ENCODE measurements at regions not wholly inside any gene's neighbourhood (a gene's known extent, or its start where the extent isn't known, plus 50 kb on each side); places are given as distances from the start of the nearest gene placed in this dataset.

DNA sequence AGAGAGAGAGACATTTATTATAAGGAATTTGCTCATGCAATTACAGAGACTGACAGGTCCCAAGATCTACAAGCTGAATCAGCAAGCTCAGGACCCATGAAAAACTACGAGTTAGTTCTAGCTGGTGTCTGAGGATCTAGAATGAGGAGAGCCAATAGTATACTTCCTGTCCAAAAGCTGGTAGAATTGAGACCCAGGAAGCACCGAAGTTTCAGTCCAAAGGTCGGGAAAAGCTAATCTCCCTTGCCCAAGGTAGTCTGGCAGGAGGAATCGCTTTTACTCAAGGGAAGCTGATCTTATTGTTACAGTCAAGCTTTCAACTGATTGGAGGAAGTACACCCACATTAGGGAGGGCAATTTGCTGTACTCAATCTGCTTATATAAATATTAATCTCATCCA lies 389.6 kb downstream of the ADCYAP1 start:
- no peak overlapping the region for H3K4me3 ChIP-seq (ENCODE audit: low read depth, low read length)
- no peak for DNase-seq (ENCODE audit: low read depth)
- TF ChIP-seq MYC (IDR thresholded peaks at IDR 0.05; ENCODE audit: low read depth, low read length), result no peak
- no peak for TF ChIP-seq POLR2A (IDR thresholded peaks at IDR 0.05; ENCODE audit: extremely low read depth, insufficient read length)
- TF ChIP-seq, protein P1, sequence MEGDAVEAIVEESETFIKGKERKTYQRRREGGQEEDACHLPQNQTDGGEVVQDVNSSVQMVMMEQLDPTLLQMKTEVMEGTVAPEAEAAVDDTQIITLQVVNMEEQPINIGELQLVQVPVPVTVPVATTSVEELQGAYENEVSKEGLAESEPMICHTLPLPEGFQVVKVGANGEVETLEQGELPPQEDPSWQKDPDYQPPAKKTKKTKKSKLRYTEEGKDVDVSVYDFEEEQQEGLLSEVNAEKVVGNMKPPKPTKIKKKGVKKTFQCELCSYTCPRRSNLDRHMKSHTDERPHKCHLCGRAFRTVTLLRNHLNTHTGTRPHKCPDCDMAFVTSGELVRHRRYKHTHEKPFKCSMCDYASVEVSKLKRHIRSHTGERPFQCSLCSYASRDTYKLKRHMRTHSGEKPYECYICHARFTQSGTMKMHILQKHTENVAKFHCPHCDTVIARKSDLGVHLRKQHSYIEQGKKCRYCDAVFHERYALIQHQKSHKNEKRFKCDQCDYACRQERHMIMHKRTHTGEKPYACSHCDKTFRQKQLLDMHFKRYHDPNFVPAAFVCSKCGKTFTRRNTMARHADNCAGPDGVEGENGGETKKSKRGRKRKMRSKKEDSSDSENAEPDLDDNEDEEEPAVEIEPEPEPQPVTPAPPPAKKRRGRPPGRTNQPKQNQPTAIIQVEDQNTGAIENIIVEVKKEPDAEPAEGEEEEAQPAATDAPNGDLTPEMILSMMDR (IDR thresholded peaks at IDR 0.05; ENCODE audit: low read depth, low read length), result no peak
- TF ChIP-seq, protein P2, sequence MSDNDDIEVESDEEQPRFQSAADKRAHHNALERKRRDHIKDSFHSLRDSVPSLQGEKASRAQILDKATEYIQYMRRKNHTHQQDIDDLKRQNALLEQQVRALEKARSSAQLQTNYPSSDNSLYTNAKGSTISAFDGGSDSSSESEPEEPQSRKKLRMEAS (IDR thresholded peaks at IDR 0.05; ENCODE audit: low read depth, low read length), result no peak

DNA sequence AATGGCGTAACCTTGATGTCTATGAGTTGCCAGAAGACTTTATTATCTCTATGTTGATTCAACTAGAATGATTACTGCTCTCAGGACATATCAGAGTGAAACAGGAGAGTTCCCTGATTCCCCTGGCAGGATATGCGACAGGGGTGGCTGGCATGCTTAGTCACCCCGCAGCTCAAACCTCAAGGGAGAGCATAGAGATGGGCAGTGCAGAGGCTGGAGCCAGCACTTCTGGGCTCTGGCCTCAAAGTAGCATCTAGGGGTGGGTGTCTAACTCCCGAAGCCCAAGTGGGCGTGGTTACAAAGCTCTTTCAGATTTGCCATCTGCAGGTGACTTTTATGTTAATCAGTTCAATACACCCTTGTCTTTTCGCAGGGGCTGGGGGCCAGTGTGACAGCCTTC lies 391.6 kb downstream of the ADCYAP1 start:
- TF ChIP-seq, protein P1 (IDR thresholded peaks at IDR 0.05; ENCODE audit: low read depth, low read length), result no peak
- TF ChIP-seq MYC (IDR thresholded peaks at IDR 0.05; ENCODE audit: low read depth, low read length) (no peak), POLR2A (IDR thresholded peaks at IDR 0.05; ENCODE audit: extremely low read depth, insufficient read length) (no peak)
- TF ChIP-seq, protein P2 (IDR thresholded peaks at IDR 0.05; ENCODE audit: low read depth, low read length), result no peak
- H3K4me3 ChIP-seq (ENCODE audit: low read depth, low read length), result no peak overlapping the region
- peak; percentile 2 for DNase-seq (ENCODE audit: low read depth)

DNA sequence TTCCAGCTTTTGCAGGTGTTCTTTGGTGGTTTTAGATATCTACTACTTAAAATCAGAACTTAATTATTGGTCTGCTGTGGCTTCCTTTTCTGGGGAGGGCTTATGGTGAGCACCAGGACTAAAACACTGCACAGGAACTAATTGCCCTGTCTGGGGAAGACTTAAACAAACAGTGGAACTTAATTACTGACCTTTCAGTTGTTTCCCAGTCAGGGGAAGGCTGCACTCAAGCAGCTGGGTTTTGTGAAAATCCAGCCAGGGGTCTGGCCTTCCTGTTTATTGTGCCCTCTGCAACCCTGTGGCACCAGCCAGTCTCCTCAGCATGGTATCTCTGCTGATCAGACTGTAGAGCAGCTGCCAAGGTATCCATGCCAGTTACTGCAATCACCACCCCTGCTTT lies 398.2 kb downstream of the ADCYAP1 start:
- no peak for TF ChIP-seq MYC (IDR thresholded peaks at IDR 0.05; ENCODE audit: low read depth, low read length)
- no peak for TF ChIP-seq POLR2A (IDR thresholded peaks at IDR 0.05; ENCODE audit: extremely low read depth, insufficient read length)
- TF ChIP-seq, protein P1 (IDR thresholded peaks at IDR 0.05; ENCODE audit: low read depth, low read length), result no peak
- TF ChIP-seq, protein P2 (IDR thresholded peaks at IDR 0.05; ENCODE audit: low read depth, low read length), result no peak
- no peak overlapping the region for H3K4me3 ChIP-seq (ENCODE audit: low read depth, low read length)
- DNase-seq (ENCODE audit: low read depth), result no peak

DNA sequence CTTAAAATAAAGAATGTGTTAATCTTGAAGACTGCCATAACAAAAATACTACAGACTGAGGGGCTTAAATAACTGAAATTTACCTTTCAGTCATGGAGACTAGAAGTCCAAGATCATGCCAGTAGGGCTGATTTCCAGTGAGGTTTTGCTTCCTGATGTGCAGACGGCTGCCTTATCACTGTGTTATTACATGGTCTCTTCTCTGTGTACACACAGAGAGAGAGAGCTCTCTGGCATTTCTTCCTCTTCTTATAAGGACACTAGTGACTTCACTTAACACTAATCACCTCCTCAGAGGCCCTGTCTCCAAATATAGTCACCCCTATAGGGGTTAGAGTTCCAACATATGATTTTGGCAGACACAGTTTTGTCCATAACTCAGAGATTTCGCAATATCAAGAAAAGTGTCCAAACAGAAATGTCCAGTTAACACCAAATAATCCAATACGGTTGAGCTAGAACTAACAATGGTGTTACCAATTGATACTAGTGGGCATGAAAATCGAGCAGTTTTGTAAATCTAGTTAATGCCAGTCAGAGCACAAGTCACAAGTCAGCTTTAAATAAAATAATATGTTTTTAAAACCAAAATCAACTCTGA lies 399.8 kb downstream of the ADCYAP1 start:
- TF ChIP-seq POLR2A (IDR thresholded peaks at IDR 0.05; ENCODE audit: extremely low read depth, insufficient read length), result no peak
- TF ChIP-seq, protein P2 (IDR thresholded peaks at IDR 0.05; ENCODE audit: low read depth, low read length), result no peak
- no peak for TF ChIP-seq MYC (IDR thresholded peaks at IDR 0.05; ENCODE audit: low read depth, low read length)
- TF ChIP-seq, protein P1 (IDR thresholded peaks at IDR 0.05; ENCODE audit: low read depth, low read length), result no peak
- DNase-seq (ENCODE audit: low read depth), result no peak
- no peak overlapping the region for H3K4me3 ChIP-seq (ENCODE audit: low read depth, low read length)

DNA sequence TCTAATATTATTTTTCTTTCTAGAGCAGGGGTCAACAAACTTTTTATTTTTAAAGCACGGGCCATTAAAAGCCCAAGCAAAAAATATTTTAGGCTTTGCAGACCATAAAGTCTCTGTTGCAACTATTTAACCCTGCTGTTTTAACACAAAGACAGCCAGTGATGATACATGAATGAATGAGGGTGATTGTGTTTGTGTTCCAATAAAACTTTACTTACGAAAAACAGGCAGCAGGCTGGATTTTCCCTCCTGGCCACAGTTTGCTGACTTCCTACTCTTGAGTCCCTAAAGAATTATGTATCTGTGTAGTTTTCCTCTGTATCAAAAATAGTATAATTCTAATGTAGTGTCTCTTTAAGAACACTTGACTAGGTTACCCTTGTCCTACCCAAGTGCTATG lies 402.0 kb downstream of the ADCYAP1 start:
- no peak overlapping the region for H3K4me3 ChIP-seq (ENCODE audit: low read depth, low read length)
- no peak for DNase-seq (ENCODE audit: low read depth)
- TF ChIP-seq, protein P2 (IDR thresholded peaks at IDR 0.05; ENCODE audit: low read depth, low read length), result no peak
- TF ChIP-seq, protein P1 (IDR thresholded peaks at IDR 0.05; ENCODE audit: low read depth, low read length), result no peak
- TF ChIP-seq MYC (IDR thresholded peaks at IDR 0.05; ENCODE audit: low read depth, low read length) (no peak), POLR2A (IDR thresholded peaks at IDR 0.05; ENCODE audit: extremely low read depth, insufficient read length) (no peak)
